CD14-positive monocyte (primary cell): ENCODE measurements at regions not wholly inside any gene's neighbourhood (a gene's known extent, or its start where the extent isn't known, plus 50 kb on each side); places are given as distances from the start of the nearest gene placed in this dataset.

Experiments used
- DNase-seq, 3 donors: peaks; one replicate each; pipeline ENCODE4 v3.0.0-alpha.2; 2011 to 2022
- H2AFZ ChIP-seq: 2 replicates; pipeline ENCODE4 v1.6.0; 2012; ENCODE audit warnings: mild to moderate bottlenecking, low read depth, low read length, inconsistent platforms; ENCODE audit not compliant: insufficient read depth, poor library complexity, severe bottlenecking
- H3K27ac ChIP-seq, 2 donors: 1 replicate in 1 of 2; 2 replicates in 1 of 2; pipeline ENCODE4 v1.5.1; 2012 to 2013; ENCODE audit warnings: low read length in 2 of 2, control low read depth in 1 of 2, inconsistent platforms in 1 of 2, low read depth in 1 of 2, mild to moderate bottlenecking in 1 of 2
- H3K27me3 ChIP-seq, 2 donors: one replicate each; pipeline versions ENCODE4 v1.6.0 to v1.6.1; 2011 to 2013; ENCODE audit warnings: low read length in 2 of 2; ENCODE audit not compliant: control insufficient read depth in 2 of 2, insufficient read depth in 2 of 2
- H3K36me3 ChIP-seq, 2 donors: replicated peaks in 1 of 2; 1 replicate in 1 of 2; 2 replicates in 1 of 2; pipeline versions ENCODE4 v1.5.1 to v1.6.1; 2012 to 2013; ENCODE audit warnings: low read length in 2 of 2, control low read depth in 1 of 2, inconsistent platforms in 1 of 2, mild to moderate bottlenecking in 1 of 2; ENCODE audit not compliant: insufficient read depth in 2 of 2, control insufficient read depth in 1 of 2
- H3K4me1 ChIP-seq, 2 donors: 1 replicate in 1 of 2; 2 replicates in 1 of 2; pipeline versions ENCODE4 v1.5.1 to v1.6.1; 2012 to 2013; ENCODE audit warnings: low read length in 2 of 2, control low read depth in 1 of 2, inconsistent platforms in 1 of 2, mild to moderate bottlenecking in 1 of 2, moderate library complexity in 1 of 2; ENCODE audit not compliant: insufficient read depth in 2 of 2, control insufficient read depth in 1 of 2
- H3K4me2 ChIP-seq: replicated peaks from 2 replicates; pipeline ENCODE3; 2012; ENCODE audit warnings: low read length, moderate library complexity, mild to moderate bottlenecking; ENCODE audit not compliant: poor library complexity, severe bottlenecking; ENCODE audit errors: extremely low read depth
- H3K4me3 ChIP-seq, 3 experiments: fragments of 200-600 bp in 1 of 3; sonication (generic) in 1 of 3; replicated peaks in 1 of 3; 1 replicate in 2 of 3; 2 replicates in 1 of 3; pipeline ENCODE4 v1.5.1; 2011 to 2013; ENCODE audit warnings: low read length in 3 of 3, mild to moderate bottlenecking in 3 of 3, control low read depth in 2 of 3, low read depth in 2 of 3, inconsistent platforms in 1 of 3, moderate library complexity in 1 of 3
- H3K79me2 ChIP-seq: 2 replicates; pipeline ENCODE4 v1.6.0; 2012; ENCODE audit warnings: mild to moderate bottlenecking, control low read depth, inconsistent platforms, low read length, moderate library complexity; ENCODE audit not compliant: insufficient read depth
- H3K9ac ChIP-seq: 2 replicates; pipeline ENCODE4 v1.6.0; 2017; ENCODE audit warnings: low read length, mild to moderate bottlenecking; ENCODE audit not compliant: insufficient read depth, poor library complexity, severe bottlenecking
- H3K9me3 ChIP-seq, 2 donors: replicated peaks in 1 of 2; 1 replicate in 1 of 2; 2 replicates in 1 of 2; pipeline versions ENCODE4 v1.5.1 to v1.6.1; 2012 to 2013; ENCODE audit warnings: low read length in 2 of 2, control low read depth in 1 of 2; ENCODE audit not compliant: control insufficient read depth in 1 of 2, insufficient read depth in 1 of 2
- H4K20me1 ChIP-seq: 2 replicates; pipeline ENCODE4 v1.6.0; 2012; ENCODE audit warnings: mild to moderate bottlenecking, low read length, control low read depth, moderate library complexity; ENCODE audit not compliant: insufficient read depth
- H3K27ac Mint-ChIP-seq, 7 donors: one replicate each; pipeline ENCODE4 v1.8.0; 2020; ENCODE audit warnings: mild to moderate bottlenecking in 7 of 7, mixed read lengths in 7 of 7, moderate library complexity in 6 of 7, inconsistent platforms in 2 of 7
- H3K27me3 Mint-ChIP-seq, 3 donors: one replicate each; pipeline ENCODE4 v1.8.0; 2021 to 2022; ENCODE audit warnings: low read depth in 3 of 3, mild to moderate bottlenecking in 3 of 3, mixed read lengths in 3 of 3, moderate library complexity in 3 of 3, inconsistent platforms in 1 of 3
- H3K36me3 Mint-ChIP-seq, 2 donors: one replicate each; pipeline ENCODE4 v1.8.0; 2020; ENCODE audit warnings: mixed read lengths in 2 of 2, inconsistent platforms in 1 of 2, mild to moderate bottlenecking in 1 of 2
- H3K4me1 Mint-ChIP-seq: one replicate; pipeline ENCODE4 v1.8.0; 2020; ENCODE audit warnings: mild to moderate bottlenecking, mixed read lengths
- H3K4me3 Mint-ChIP-seq, 2 donors: one replicate each; pipeline ENCODE4 v1.8.0; 2020; ENCODE audit warnings: mild to moderate bottlenecking in 2 of 2, mixed read lengths in 2 of 2, moderate library complexity in 1 of 2
- H3K9me3 Mint-ChIP-seq, 7 donors: one replicate each; pipeline ENCODE4 v1.8.0; 2020 to 2022; ENCODE audit warnings: mixed read lengths in 7 of 7, mild to moderate bottlenecking in 6 of 7, moderate library complexity in 6 of 7, inconsistent platforms in 2 of 7
- CTCF ChIP-seq: fragments of 200-600 bp; IDR thresholded peaks from one replicate; pipeline ENCODE4 v1.8.0; 2022; ENCODE audit warnings: antibody characterized with exemption, mild to moderate bottlenecking
- WGBS: methylation state at CpG from one replicate; pipeline ENCODE4 v1.1.5; 2013; ENCODE audit warnings: missing lambda C conversion rate; ENCODE audit not compliant: insufficient coverage; 5-methylcytosine and 5-hydroxymethylcytosine counted together
- intact Hi-C, 2 donors: fragments of 100-400 bp; cut with micrococcal nuclease; formaldehyde crosslinking; loops; one replicate each; pipeline versions ENCODE4 v1.15.0 to v1.15.1; 2023

DNA sequence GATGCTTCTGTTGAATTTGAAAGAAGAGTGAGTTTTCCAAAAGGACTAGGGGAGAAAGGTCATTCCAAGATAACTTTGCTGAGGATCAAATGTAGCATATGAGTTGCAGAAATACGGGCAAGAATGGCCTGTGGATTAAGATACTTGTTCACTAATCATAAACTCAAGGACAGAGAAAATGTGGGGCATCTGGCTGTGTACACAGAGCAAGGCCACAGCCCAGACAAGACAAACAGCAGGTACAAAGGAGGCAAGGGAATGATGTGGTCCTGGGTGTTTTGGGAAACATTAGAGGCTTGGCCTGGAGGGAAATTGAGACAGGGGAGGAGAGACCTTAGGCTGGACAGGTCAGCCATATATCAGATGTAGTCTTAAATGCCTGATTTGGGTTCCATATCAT lies 254.8 kb downstream of the TTC32 start:
- Histone ChIP-seq H3K4me3 (no peak overlapping the region), H3K9ac (no peak overlapping the region), H3K27me3 (no peaks in the 10 kb centered on the region), H3K36me3 (no peaks in the 10 kb centered on the region), H2AFZ (no peak overlapping the region), H3K79me2 (no peaks in the 10 kb centered on the region), H3K4me2 (no peak overlapping the region), H3K9me3 (no peaks in the 10 kb centered on the region), H3K4me1 (no peaks in the 10 kb centered on the region), H3K27ac (no peak overlapping the region), H4K20me1 (no peaks in the 10 kb centered on the region)
- intact Hi-C loops, result no loop called here
- Mint-ChIP-seq H3K4me1 (no peaks in the 10 kb centered on the region), H3K36me3 (no peaks in the 10 kb centered on the region), H3K27me3 (peaks cover 0 to 4% (median 0%) of the 10 kb centered on the region in 3 donors), H3K4me3 (no peak overlapping the region), H3K9me3 (peaks cover 0 to 2% (median 0%) of the 10 kb centered on the region in 7 donors), H3K27ac (no peak overlapping the region)
- DNase-seq, result no peak
- no CpG with 5 or more reads among the region's 1 CpG for WGBS
- TF ChIP-seq CTCF, result no peak

DNA sequence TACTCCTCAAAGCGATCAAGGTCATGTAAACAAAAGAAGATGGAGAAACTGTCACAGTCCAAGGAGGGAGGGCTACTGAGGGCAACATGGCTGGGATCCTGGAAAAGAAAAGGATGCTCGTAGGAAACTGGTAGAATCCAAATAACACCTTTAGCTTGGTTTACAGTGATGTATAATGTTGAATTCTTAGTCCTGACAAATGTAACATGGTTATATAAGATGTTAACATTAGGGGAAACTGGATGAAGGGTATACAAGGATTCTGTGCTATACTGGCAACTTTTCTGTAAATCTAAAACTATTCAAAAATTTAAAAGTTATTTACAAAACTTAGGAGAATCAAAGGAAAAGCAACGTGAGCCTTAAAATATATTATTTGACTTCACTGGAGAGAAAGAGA lies 257.0 kb downstream of the TTC32 start:
- Histone ChIP-seq H3K36me3 (no peaks in the 10 kb centered on the region), H3K4me3 (no peak overlapping the region), H3K9ac (no peak overlapping the region), H2AFZ (no peak overlapping the region), H3K27me3 (no peaks in the 10 kb centered on the region), H3K4me2 (no peak overlapping the region), H3K4me1 (no peaks in the 10 kb centered on the region), H3K27ac (no peak overlapping the region), H4K20me1 (no peaks in the 10 kb centered on the region), H3K79me2 (no peaks in the 10 kb centered on the region), H3K9me3 (no peaks in the 10 kb centered on the region)
- Mint-ChIP-seq H3K4me3 (no peak overlapping the region), H3K4me1 (no peaks in the 10 kb centered on the region), H3K27me3 (peaks cover 0 to 2% (median 0%) of the 10 kb centered on the region in 3 donors), H3K9me3 (peaks cover 0 to 3% (median 0%) of the 10 kb centered on the region in 7 donors), H3K27ac (no peak overlapping the region), H3K36me3 (no peaks in the 10 kb centered on the region)
- intact Hi-C loops, result no loop called here
- no peak for TF ChIP-seq CTCF
- no peak for DNase-seq
- 100% methylated on average over 1 of the region's 3 CpGs for WGBS
